ENCODE measurements at regions not wholly inside any gene's neighbourhood (a gene's known extent, or its start where the extent isn't known, plus 50 kb on each side); places are given as distances from the start of the nearest gene placed in this dataset.

- no peak for TF ChIP-seq CTCF (IDR thresholded peaks at IDR 0.05; ENCODE audit: unreplicated experiment)
- Mint-ChIP-seq H3K4me3 (ENCODE audit: unreplicated experiment) (no peak overlapping the region), H3K36me3 (ENCODE audit: insufficient read depth, unreplicated experiment) (no peaks in the 10 kb centered on the region), H3K9me3 (ENCODE audit: unreplicated experiment) (no peaks in the 10 kb centered on the region), H3K27me3 (ENCODE audit: insufficient read depth, unreplicated experiment) (no peaks in the 10 kb centered on the region), H3K27ac (ENCODE audit: low read depth, unreplicated experiment) (no peak overlapping the region), H3K4me1 (ENCODE audit: insufficient read depth, unreplicated experiment) (no peaks in the 10 kb centered on the region)
- intact Hi-C loops (cut with micrococcal nuclease), result no loop called here
- DNase-seq (ENCODE audit: unreplicated experiment), result no peak
- ChIA-PET POLR2A (interaction anchor here (0.7 kb wide), 1 partner anchor 276 kb away, joined by 4 read pairs; no protein-coding TSS in a partner anchor), CTCF (no interaction called here)
- BruUV-seq (replicated peaks), result no TSS peak
Observed at GRCh38 chr2:155872396-155872795, 460.1 kb downstream of the NR4A2 start.

GRCh38 chr2:155871940-155872339 lies 460.6 kb downstream of the NR4A2 start:
- DNase-seq (ENCODE audit: unreplicated experiment), result no peak
- H3K4me3 Mint-ChIP-seq (ENCODE audit: unreplicated experiment), result no peak overlapping the region
- no peaks in the 10 kb centered on the region for H3K36me3 Mint-ChIP-seq (ENCODE audit: insufficient read depth, unreplicated experiment)
- no peaks in the 10 kb centered on the region for H3K4me1 Mint-ChIP-seq (ENCODE audit: insufficient read depth, unreplicated experiment)
- intact Hi-C loops (cut with micrococcal nuclease), result no loop called here
- H3K9me3 Mint-ChIP-seq (ENCODE audit: unreplicated experiment), result no peaks in the 10 kb centered on the region
- no peak overlapping the region for H3K27ac Mint-ChIP-seq (ENCODE audit: low read depth, unreplicated experiment)
- ChIA-PET POLR2A (interaction anchor here (0.7 kb wide), 1 partner anchor 276 kb away, joined by 4 read pairs; no protein-coding TSS in a partner anchor), CTCF (no interaction called here)
- H3K27me3 Mint-ChIP-seq (ENCODE audit: insufficient read depth, unreplicated experiment), result no peaks in the 10 kb centered on the region
- BruUV-seq (replicated peaks), result no TSS peak
- TF ChIP-seq CTCF (IDR thresholded peaks at IDR 0.05; ENCODE audit: unreplicated experiment), result no peak

GRCh38 chr2:155867564-155867963 lies 465.0 kb downstream of the NR4A2 start:
- Mint-ChIP-seq H3K27me3 (ENCODE audit: insufficient read depth, unreplicated experiment) (no peaks in the 10 kb centered on the region), H3K9me3 (ENCODE audit: unreplicated experiment) (no peaks in the 10 kb centered on the region), H3K4me1 (ENCODE audit: insufficient read depth, unreplicated experiment) (no peaks in the 10 kb centered on the region), H3K27ac (ENCODE audit: low read depth, unreplicated experiment) (no peak overlapping the region), H3K4me3 (ENCODE audit: unreplicated experiment) (no peak overlapping the region), H3K36me3 (ENCODE audit: insufficient read depth, unreplicated experiment) (no peaks in the 10 kb centered on the region)
- ChIA-PET CTCF (no interaction called here), POLR2A (no interaction called here)
- TF ChIP-seq CTCF (IDR thresholded peaks at IDR 0.05; ENCODE audit: unreplicated experiment), result no peak
- DNase-seq (ENCODE audit: unreplicated experiment), result no peak
- intact Hi-C loops (cut with micrococcal nuclease), result no loop called here
- no TSS peak for BruUV-seq (replicated peaks)

GRCh38 chr2:155866477-155866876 lies 466.0 kb downstream of the NR4A2 start:
- H3K4me1 Mint-ChIP-seq (ENCODE audit: insufficient read depth, unreplicated experiment), result no peaks in the 10 kb centered on the region
- BruUV-seq (replicated peaks), result no TSS peak
- ChIA-PET POLR2A (no interaction called here), CTCF (interaction anchor here (1.1 kb wide), 1 partner anchor 9 kb away, joined by 4 read pairs; no protein-coding TSS in a partner anchor)
- H3K9me3 Mint-ChIP-seq (ENCODE audit: unreplicated experiment), result no peaks in the 10 kb centered on the region
- H3K4me3 Mint-ChIP-seq (ENCODE audit: unreplicated experiment), result no peak overlapping the region
- no peaks in the 10 kb centered on the region for H3K27me3 Mint-ChIP-seq (ENCODE audit: insufficient read depth, unreplicated experiment)
- no peak overlapping the region for H3K27ac Mint-ChIP-seq (ENCODE audit: low read depth, unreplicated experiment)
- H3K36me3 Mint-ChIP-seq (ENCODE audit: insufficient read depth, unreplicated experiment), result no peaks in the 10 kb centered on the region
- DNase-seq (ENCODE audit: unreplicated experiment), result no peak
- intact Hi-C loops (cut with micrococcal nuclease), result no loop called here
- no peak for TF ChIP-seq CTCF (IDR thresholded peaks at IDR 0.05; ENCODE audit: unreplicated experiment)

Data from MCF 10A (cell line).